Suprapubic skin (tissue), 4 donors: ENCODE measurements at regions not wholly inside any gene's neighbourhood (a gene's known extent, or its start where the extent isn't known, plus 50 kb on each side); places are given as distances from the start of the nearest gene placed in this dataset.
"Not testable (repeated sequence)": the region's sequence is repeated elsewhere in the genome, so short reads cannot be mapped to it uniquely, and the experiment has no call there.

Source experiments
- DNase-seq, 2 donors: peaks; one replicate each; pipeline ENCODE4 v3.0.0-alpha.2; 2019; ENCODE audit warnings: low spot score in 2 of 2
- H3K27ac ChIP-seq: fragments of 200-600 bp; sonication (generic); one replicate; pipeline ENCODE4 v1.5.1; 2019
- H3K27me3 ChIP-seq: fragments of 200-600 bp; sonication (generic); one replicate; pipeline ENCODE4 v1.5.1; 2019
- H3K36me3 ChIP-seq: fragments of 200-600 bp; sonication (generic); one replicate; pipeline ENCODE4 v1.5.1; 2019
- H3K4me1 ChIP-seq: fragments of 200-600 bp; sonication (generic); one replicate; pipeline ENCODE4 v1.5.1; 2019
- H3K4me3 ChIP-seq: fragments of 200-600 bp; sonication (generic); one replicate; pipeline ENCODE4 v1.5.1; 2019; ENCODE audit warnings: mild to moderate bottlenecking
- H3K9me3 ChIP-seq: fragments of 200-600 bp; sonication (generic); one replicate; pipeline ENCODE4 v1.5.1; 2019
- CTCF ChIP-seq, 2 donors: fragments of 200-600 bp in 1 of 2; fragments of 450-650 bp in 1 of 2; sonication (generic) in 1 of 2; IDR thresholded peaks; one replicate each; pipeline ENCODE4 v1.5.1; 2016 to 2019; ENCODE audit warnings: antibody characterized with exemption in 2 of 2, mild to moderate bottlenecking in 1 of 2, moderate library complexity in 1 of 2
- EP300 ChIP-seq: sonication (generic); formaldehyde crosslinking; IDR thresholded peaks from one replicate; pipeline ENCODE4 v1.6.1; 2017; ENCODE audit warnings: antibody characterized with exemption
- POLR2A ChIP-seq, 2 donors: fragments of 450-650 bp; IDR thresholded peaks; one replicate each; pipeline ENCODE4 v1.6.1; 2017; ENCODE audit warnings: antibody characterized with exemption in 2 of 2, mild to moderate bottlenecking in 2 of 2, moderate library complexity in 2 of 2
- POLR2AphosphoS5 ChIP-seq, 3 donors: sonication (generic); formaldehyde crosslinking; IDR thresholded peaks; one replicate each; pipeline ENCODE4 v1.6.1; 2017; ENCODE audit warnings: antibody characterized with exemption in 3 of 3
- WGBS: methylation state at CpG from one replicate; pipeline ENCODE4 v1.1.5; 2018; 5-methylcytosine and 5-hydroxymethylcytosine counted together

- DNase-seq = no peak
- no peaks in the 10 kb centered on the region for H3K27me3 ChIP-seq
- WGBS = 93% methylated on average over 1 of the region's 1 CpG
- H3K4me1 ChIP-seq = no peaks in the 10 kb centered on the region
- no peaks in the 10 kb centered on the region for H3K36me3 ChIP-seq
- no peak overlapping the region for H3K4me3 ChIP-seq
- H3K9me3 ChIP-seq = no peaks in the 10 kb centered on the region
- TF ChIP-seq CTCF (IDR thresholded peaks at IDR 0.05) = no peak
- TF ChIP-seq POLR2A (IDR thresholded peaks at IDR 0.05) = no peak
- no peak for TF ChIP-seq EP300
- TF ChIP-seq POLR2AphosphoS5 (IDR thresholded peaks at IDR 0.05) = no peak
- no peak overlapping the region for H3K27ac ChIP-seq
Observed at GRCh38 chr6:86682297-86682696, 255.0 kb upstream of the HTR1E start.

GRCh38 chr6:86681140-86681539, 256.2 kb upstream of the HTR1E start:
- H3K27ac ChIP-seq, H3K4me3 ChIP-seq, H3K36me3 ChIP-seq, H3K27me3 ChIP-seq, H3K9me3 ChIP-seq, DNase-seq, H3K4me1 ChIP-seq: not testable (repeated sequence)
- WGBS = 85% methylated on average over 1 of the region's 1 CpG

GRCh38 chr6:86672125-86672524, 265.2 kb upstream of the HTR1E start:
- H3K4me3 ChIP-seq, DNase-seq, H3K27me3 ChIP-seq, H3K9me3 ChIP-seq, H3K36me3 ChIP-seq, H3K27ac ChIP-seq, H3K4me1 ChIP-seq: not testable (repeated sequence)
- WGBS = 63% methylated on average over 6 of the region's 8 CpGs

GRCh38 chr6:86657192-86657591, 280.1 kb upstream of the HTR1E start:
- Histone ChIP-seq H3K4me1 (no peaks in the 10 kb centered on the region), H3K9me3 (peaks cover 11% of the 10 kb centered on the region), H3K27me3 (no peaks in the 10 kb centered on the region), H3K4me3 (no peak overlapping the region), H3K27ac (no peak overlapping the region), H3K36me3 (no peaks in the 10 kb centered on the region)
- WGBS = 84% methylated on average over 2 of the region's 2 CpGs
- DNase-seq = no peak
- TF ChIP-seq POLR2AphosphoS5 (IDR thresholded peaks at IDR 0.05) = no peak
- no peak for TF ChIP-seq POLR2A (IDR thresholded peaks at IDR 0.05)

GRCh38 chr6:86629123-86629522, 308.2 kb upstream of the HTR1E start:
- Histone ChIP-seq H3K9me3 (peaks cover 6% of the 10 kb centered on the region), H3K36me3 (no peaks in the 10 kb centered on the region), H3K4me1 (no peaks in the 10 kb centered on the region), H3K4me3 (no peak overlapping the region), H3K27ac (no peak overlapping the region), H3K27me3 (no peaks in the 10 kb centered on the region)
- WGBS = 17% methylated on average over 1 of the region's 1 CpG
- no peak for TF ChIP-seq POLR2AphosphoS5 (IDR thresholded peaks at IDR 0.05)
- no peak for DNase-seq

- no peak overlapping the region for H3K4me3 ChIP-seq
- no peak for DNase-seq
- no peak overlapping the region for H3K27ac ChIP-seq
- no peaks in the 10 kb centered on the region for H3K4me1 ChIP-seq
- no peak for TF ChIP-seq CTCF (IDR thresholded peaks at IDR 0.05)
- TF ChIP-seq EP300 = no peak
- TF ChIP-seq POLR2AphosphoS5 (IDR thresholded peaks at IDR 0.05) = no peak
- TF ChIP-seq POLR2A (IDR thresholded peaks at IDR 0.05) = no peak
- H3K9me3 ChIP-seq = peaks cover 3% of the 10 kb centered on the region
- H3K36me3 ChIP-seq = no peaks in the 10 kb centered on the region
- H3K27me3 ChIP-seq = no peaks in the 10 kb centered on the region
- WGBS = 91% methylated on average over 2 of the region's 2 CpGs
Observed at GRCh38 chr6:86619428-86619827, 317.9 kb upstream of the HTR1E start.

- TF ChIP-seq CTCF (IDR thresholded peaks at IDR 0.05) = no peak
- Histone ChIP-seq H3K36me3 (no peaks in the 10 kb centered on the region), H3K9me3 (peaks cover 2% of the 10 kb centered on the region), H3K27me3 (no peaks in the 10 kb centered on the region), H3K27ac (no peak overlapping the region), H3K4me1 (no peaks in the 10 kb centered on the region), H3K4me3 (no peak overlapping the region)
- WGBS = 67% methylated on average over 1 of the region's 1 CpG
- no peak for DNase-seq
Observed at GRCh38 chr6:86615299-86615698, 322.0 kb upstream of the HTR1E start.
